Fibroblast of pulmonary artery (primary cell): ENCODE measurements at regions not wholly inside any gene's neighbourhood (a gene's known extent, or its start where the extent isn't known, plus 50 kb on each side); places are given as distances from the start of the nearest gene placed in this dataset.
A peak's percentile ranks its signal among the peaks of the same experiment; 100 is the strongest.
"Not testable (repeated sequence)": the region's sequence is repeated elsewhere in the genome, so short reads cannot be mapped to it uniquely, and the experiment has no call there.

Source experiments
- DNase-seq: peaks from one replicate; pipeline ENCODE4 v3.0.0-alpha.2; 2010; ENCODE audit warnings: low read depth
- H3K4me3 ChIP-seq: replicated peaks from 2 replicates; pipeline ENCODE4 v1.5.1; 2011; ENCODE audit warnings: low read depth, mild to moderate bottlenecking, control low read depth, low read length, moderate library complexity
- CTCF ChIP-seq: IDR thresholded peaks from 2 replicates; pipeline ENCODE4 v1.5.1; 2011; ENCODE audit warnings: mild to moderate bottlenecking, control low read depth, low read length, inconsistent platforms; ENCODE audit errors: missing control alignments

DNA sequence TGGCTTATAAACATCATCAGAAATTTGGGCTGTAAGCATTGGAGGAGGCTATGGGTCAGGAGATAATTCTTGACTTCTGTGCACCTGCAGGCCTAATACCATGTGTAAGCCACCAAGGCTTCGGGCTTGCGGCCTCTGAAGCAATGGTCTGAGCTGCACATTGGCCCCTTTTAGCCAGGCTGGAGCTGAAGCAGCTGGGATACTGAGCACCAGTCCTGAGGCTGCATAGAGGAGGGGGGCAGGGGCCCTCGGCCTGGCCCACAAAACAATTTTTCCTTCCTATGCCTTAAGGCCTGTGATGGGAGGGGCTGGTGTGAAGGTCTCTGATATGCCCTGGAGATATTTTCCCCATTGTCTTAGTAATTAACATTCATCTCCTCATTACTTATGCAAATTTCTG lies 373.0 kb upstream of the HTR2C start:
- TF ChIP-seq CTCF, result no peak
- no peak for DNase-seq
- H3K4me3 ChIP-seq, result no peak overlapping the region

- H3K4me3 ChIP-seq, result no peak overlapping the region
- no peak for DNase-seq
- no peak for TF ChIP-seq CTCF
Measured at GRCh38 chrX:114201622-114202021, 382.3 kb upstream of the HTR2C start.

DNA sequence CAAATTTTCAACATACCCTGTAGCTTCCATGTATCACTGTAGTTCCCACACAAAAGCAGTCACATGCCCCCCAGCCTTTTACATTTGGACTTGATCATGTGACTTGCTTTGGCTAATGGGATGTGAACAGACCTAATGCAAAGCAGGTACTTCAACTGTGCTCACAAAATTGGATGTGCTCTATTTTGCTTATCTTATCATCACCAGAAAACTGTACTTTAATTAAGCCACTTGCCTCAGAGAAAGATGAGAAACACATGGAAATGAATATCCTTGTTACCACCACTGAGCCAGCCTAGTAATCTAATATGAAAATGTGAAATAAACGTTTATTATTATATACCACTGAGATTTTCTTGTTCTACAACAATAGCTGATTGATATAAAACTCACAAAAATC lies 402.7 kb upstream of the HTR2C start:
- H3K4me3 ChIP-seq, result no peak overlapping the region
- no peak for TF ChIP-seq CTCF
- DNase-seq, result no peak

DNA sequence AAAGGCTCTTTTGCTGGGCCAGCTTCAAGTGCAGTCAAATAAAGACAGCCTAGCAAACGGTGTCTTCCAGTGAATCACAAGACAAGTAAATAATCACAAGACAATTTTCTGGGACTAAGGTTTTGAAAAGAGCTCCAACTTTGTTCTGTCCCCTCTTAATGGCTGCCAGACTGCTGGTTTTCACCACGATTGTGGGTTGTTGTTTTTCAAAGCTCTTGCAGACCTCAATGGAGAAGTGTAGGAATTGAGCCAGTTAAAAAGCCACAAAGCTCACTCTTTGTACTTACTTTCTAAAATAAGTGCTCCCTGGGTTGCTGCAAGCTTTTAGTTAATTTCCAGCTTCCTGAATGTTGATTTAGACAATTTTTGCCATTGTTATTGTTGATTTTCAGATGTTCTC lies 405.8 kb upstream of the HTR2C start:
- no peak for TF ChIP-seq CTCF

DNA sequence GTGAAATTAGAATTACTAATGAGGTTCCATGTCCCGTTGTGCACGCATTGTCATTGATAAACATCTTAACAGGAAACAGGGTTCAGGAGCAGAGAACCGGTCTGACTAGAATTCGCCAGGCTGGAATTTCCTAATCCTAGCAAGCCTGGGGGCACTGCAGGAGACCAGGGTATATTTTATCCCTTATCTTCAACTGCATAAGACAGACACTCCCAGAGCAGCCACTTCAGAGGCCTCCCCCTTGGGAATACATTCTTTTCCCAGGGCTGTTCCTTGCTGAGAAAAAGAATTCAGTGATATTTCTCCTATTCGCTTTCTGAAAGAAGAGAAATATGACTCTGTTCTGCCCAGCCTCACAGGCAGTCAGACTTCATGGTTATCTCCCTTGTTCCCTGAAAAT lies 416.6 kb upstream of the HTR2C start:
- DNase-seq, H3K4me3 ChIP-seq: not testable (repeated sequence)

More for the DNA sequence above, 405.8 kb upstream of the HTR2C start:
- no peak overlapping the region for H3K4me3 ChIP-seq
- no peak for DNase-seq

DNA sequence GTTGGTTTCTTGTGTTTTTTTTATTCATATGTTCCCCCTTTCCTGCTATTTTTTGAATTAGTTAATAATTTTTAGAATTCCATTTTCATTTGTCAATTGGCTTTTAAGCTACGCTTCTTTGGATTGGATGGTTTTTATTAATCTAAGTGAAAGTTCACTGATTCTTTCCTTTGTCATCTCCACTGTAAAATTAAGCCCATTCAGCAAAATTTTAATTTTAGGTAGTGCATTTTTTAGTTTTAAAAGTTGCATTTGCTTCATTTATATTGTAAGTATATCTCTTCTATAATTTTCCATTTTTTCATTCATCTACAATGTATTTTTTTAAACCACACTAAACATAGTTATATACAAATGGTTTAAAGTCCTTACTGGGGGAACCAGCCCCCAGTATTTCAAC lies 417.3 kb upstream of the HTR2C start:
- TF ChIP-seq CTCF, result no peak
- DNase-seq, result no peak
- no peak overlapping the region for H3K4me3 ChIP-seq

DNA sequence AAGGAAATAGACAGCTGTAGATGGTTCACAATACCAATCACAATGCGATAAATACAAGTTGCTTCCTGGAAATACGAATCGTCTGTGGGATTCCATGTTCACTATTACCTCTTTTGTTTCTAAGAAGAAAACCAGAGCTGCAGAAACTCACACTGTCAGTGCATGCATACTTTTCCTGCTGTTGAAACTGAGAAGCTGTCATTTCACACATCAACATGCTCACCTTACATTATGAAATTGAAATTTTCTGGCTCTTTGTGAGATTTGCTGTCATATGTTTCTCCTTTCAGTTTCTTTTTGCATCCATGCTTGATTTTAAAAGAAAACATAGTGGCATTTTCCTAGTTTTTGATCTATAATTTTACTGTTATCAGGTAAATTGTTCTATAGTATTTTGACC lies 418.3 kb upstream of the HTR2C start:
- DNase-seq, result no peak
- H3K4me3 ChIP-seq, result no peak overlapping the region
- TF ChIP-seq CTCF, result no peak

DNA sequence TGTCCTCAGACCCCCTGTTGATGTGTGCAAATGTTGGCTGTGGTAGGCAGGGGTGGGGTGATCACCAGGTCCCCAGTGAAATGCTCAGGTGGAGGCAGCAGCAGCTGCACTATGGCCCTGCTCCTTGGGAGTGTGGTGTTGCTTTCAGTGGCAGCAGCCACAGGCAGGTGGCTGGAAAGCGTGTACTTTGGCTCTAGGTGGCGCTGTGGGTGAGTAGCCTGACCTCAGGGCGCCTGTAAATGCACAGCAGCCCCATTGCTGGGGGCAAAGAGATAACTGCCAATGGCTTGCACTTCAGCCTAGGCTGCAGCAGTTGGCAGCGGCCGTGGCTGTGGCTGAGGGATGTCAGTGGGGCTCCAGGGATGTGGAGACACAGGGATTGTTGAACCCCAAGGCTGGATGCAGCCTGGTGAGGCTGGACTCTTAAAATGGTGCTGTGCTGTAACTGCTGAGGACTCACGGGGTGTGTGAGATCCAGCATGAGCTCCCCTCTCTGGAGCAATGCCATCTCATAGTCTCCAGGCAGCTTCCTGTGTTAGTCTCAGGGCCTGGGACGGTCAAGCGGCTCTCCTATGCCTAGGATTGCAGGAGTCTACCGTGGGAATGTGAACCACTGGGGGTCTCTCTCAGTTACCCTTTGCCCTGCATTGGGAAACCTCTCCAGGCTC lies 421.7 kb upstream of the HTR2C start:
- no peak overlapping the region for H3K4me3 ChIP-seq
- no peak for DNase-seq
- TF ChIP-seq CTCF, result peak; percentile 1
